Sigmoid colon (tissue), 4 donors: ENCODE measurements at regions not wholly inside any gene's neighbourhood (a gene's known extent, or its start where the extent isn't known, plus 50 kb on each side); places are given as distances from the start of the nearest gene placed in this dataset.

Source experiments
- EP300 ChIP-seq, 4 donors: sonication (generic); formaldehyde crosslinking; IDR thresholded peaks; one replicate each; pipeline ENCODE4 v1.6.1; 2017; ENCODE audit warnings: antibody characterized with exemption in 4 of 4
- POLR2A ChIP-seq, 2 donors: fragments of 450-650 bp; IDR thresholded peaks; one replicate each; pipeline ENCODE4 v1.6.1; 2016; ENCODE audit warnings: antibody characterized with exemption in 2 of 2, mild to moderate bottlenecking in 2 of 2, moderate library complexity in 2 of 2

DNA sequence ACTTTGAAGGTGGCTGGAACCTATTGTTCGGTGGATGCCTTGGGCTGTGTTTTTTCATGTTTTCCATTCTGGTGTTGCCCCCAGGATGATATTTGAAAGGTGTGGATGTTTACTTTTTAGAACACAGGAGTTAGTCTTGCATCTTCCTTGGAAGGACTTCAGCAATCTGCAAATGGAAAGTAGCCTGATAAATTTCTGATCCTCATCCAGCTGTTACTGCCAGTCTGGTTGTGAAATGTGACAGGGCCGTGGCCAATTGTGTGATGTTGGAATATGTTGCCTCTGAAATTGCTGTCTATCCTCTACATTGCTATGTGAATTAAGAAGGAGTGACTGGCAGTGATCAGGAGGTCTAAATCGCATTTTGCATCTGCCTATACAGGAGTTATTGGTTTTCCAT is 382.5 kb upstream of the C2CD4B start:
- TF ChIP-seq EP300 (IDR thresholded peaks at IDR 0.05) (no peak), POLR2A (IDR thresholded peaks at IDR 0.05) (no peak)
